Endothelial cell (in vitro differentiated cells): ENCODE measurements at regions not wholly inside any gene's neighbourhood (a gene's known extent, or its start where the extent isn't known, plus 50 kb on each side); places are given as distances from the start of the nearest gene placed in this dataset.

Source experiments
- DNase-seq: peaks from one replicate; pipeline ENCODE4 v3.0.0; 2021; ENCODE audit warnings: low spot score
- H3K27ac Mint-ChIP-seq: one replicate; pipeline ENCODE4 v1.8.0; 2021; ENCODE audit warnings: mixed read lengths, inconsistent platforms; ENCODE audit not compliant: unreplicated experiment
- H3K27me3 Mint-ChIP-seq: one replicate; pipeline ENCODE4 v1.8.0; 2021; ENCODE audit warnings: mild to moderate bottlenecking, moderate library complexity, mixed read lengths, inconsistent platforms; ENCODE audit not compliant: unreplicated experiment
- H3K36me3 Mint-ChIP-seq: one replicate; pipeline ENCODE4 v1.8.0; 2021; ENCODE audit warnings: mild to moderate bottlenecking, low read depth, mixed read lengths, inconsistent platforms; ENCODE audit not compliant: unreplicated experiment
- H3K4me1 Mint-ChIP-seq: one replicate; pipeline ENCODE4 v1.8.0; 2021; ENCODE audit warnings: mild to moderate bottlenecking, mixed read lengths, inconsistent platforms; ENCODE audit not compliant: unreplicated experiment
- H3K4me3 Mint-ChIP-seq: one replicate; pipeline ENCODE4 v1.8.0; 2021; ENCODE audit warnings: mild to moderate bottlenecking, mixed read lengths, inconsistent platforms; ENCODE audit not compliant: unreplicated experiment
- H3K9me3 Mint-ChIP-seq: one replicate; pipeline ENCODE4 v1.8.0; 2021; ENCODE audit warnings: mixed read lengths, inconsistent platforms; ENCODE audit not compliant: unreplicated experiment
- CTCF ChIP-seq: fragments of 200-600 bp; sonication (generic); IDR thresholded peaks from one replicate; pipeline ENCODE4 v1.5.0; 2021; ENCODE audit warnings: antibody characterized with exemption; ENCODE audit not compliant: unreplicated experiment

- no peak for DNase-seq
- no peaks in the 10 kb centered on the region for H3K36me3 Mint-ChIP-seq
- no peak for TF ChIP-seq CTCF
- H3K4me3 Mint-ChIP-seq: no peak overlapping the region
- H3K4me1 Mint-ChIP-seq: no peaks in the 10 kb centered on the region
- H3K27ac Mint-ChIP-seq: no peak overlapping the region
- no peaks in the 10 kb centered on the region for H3K9me3 Mint-ChIP-seq
- peaks cover 1% of the 10 kb centered on the region for H3K27me3 Mint-ChIP-seq
These were observed 463.4 kb downstream of the ZIC1 start for GRCh38 chr3:147872568-147872967.

GRCh38 chr3:147875498-147875897 lies 466.3 kb downstream of the ZIC1 start:
- no peaks in the 10 kb centered on the region for H3K4me1 Mint-ChIP-seq
- TF ChIP-seq CTCF: no peak

GRCh38 chr3:147881933-147882332 lies 472.8 kb downstream of the ZIC1 start:
- no peak for TF ChIP-seq CTCF
- DNase-seq: no peak
- no peak overlapping the region for H3K4me3 Mint-ChIP-seq
- peaks cover 4% of the 10 kb centered on the region for H3K9me3 Mint-ChIP-seq
- H3K36me3 Mint-ChIP-seq: peaks cover 8% of the 10 kb centered on the region
- peaks cover 5% of the 10 kb centered on the region for H3K27me3 Mint-ChIP-seq
- H3K27ac Mint-ChIP-seq: no peak overlapping the region
- H3K4me1 Mint-ChIP-seq: no peaks in the 10 kb centered on the region

More at GRCh38 chr3:147875498-147875897, 466.3 kb downstream of the ZIC1 start:
- no peak overlapping the region for H3K4me3 Mint-ChIP-seq
- H3K27me3 Mint-ChIP-seq: peaks cover 3% of the 10 kb centered on the region
- DNase-seq: no peak
- H3K36me3 Mint-ChIP-seq: peaks cover 3% of the 10 kb centered on the region
- H3K27ac Mint-ChIP-seq: no peak overlapping the region
- H3K9me3 Mint-ChIP-seq: peaks cover 4% of the 10 kb centered on the region

GRCh38 chr3:147886879-147887278 lies 477.7 kb downstream of the ZIC1 start:
- no peak for TF ChIP-seq CTCF
- Mint-ChIP-seq H3K36me3 (peaks cover 5% of the 10 kb centered on the region), H3K4me1 (no peaks in the 10 kb centered on the region), H3K4me3 (no peak overlapping the region), H3K27me3 (peaks cover 5% of the 10 kb centered on the region), H3K27ac (no peak overlapping the region), H3K9me3 (no peaks in the 10 kb centered on the region)
- DNase-seq: no peak

- no peak overlapping the region for H3K4me3 Mint-ChIP-seq
- H3K4me1 Mint-ChIP-seq: no peaks in the 10 kb centered on the region
- no peak overlapping the region for H3K27ac Mint-ChIP-seq
- peaks cover 2% of the 10 kb centered on the region for H3K27me3 Mint-ChIP-seq
- no peaks in the 10 kb centered on the region for H3K36me3 Mint-ChIP-seq
- H3K9me3 Mint-ChIP-seq: no peaks in the 10 kb centered on the region
- DNase-seq: no peak
- no peak for TF ChIP-seq CTCF
These were observed 478.6 kb downstream of the ZIC1 start for GRCh38 chr3:147887797-147888196.
